ENCODE measurements at regions not wholly inside any gene's neighbourhood (a gene's known extent, or its start where the extent isn't known, plus 50 kb on each side); places are given as distances from the start of the nearest gene placed in this dataset.

DNA sequence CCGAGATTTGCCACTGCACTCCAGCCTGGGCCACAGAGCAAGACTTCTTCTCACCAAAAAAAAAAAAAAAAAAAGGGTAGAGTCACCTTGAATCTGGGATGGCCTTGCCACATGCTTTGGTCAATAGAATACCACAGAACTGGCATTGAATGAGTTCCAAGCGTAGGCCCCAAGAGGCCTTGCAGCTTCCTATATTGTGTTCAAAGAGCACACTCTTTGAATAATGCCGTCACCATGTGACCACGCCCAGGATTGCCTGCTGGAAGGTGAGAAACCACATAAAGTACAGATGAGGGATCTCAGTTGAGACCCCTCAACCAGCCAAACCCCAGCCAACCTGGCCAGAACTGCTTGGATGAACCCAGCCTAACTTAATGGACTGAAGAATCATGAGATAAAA is 239.2 kb upstream of the AMIGO2 start (continued):
- TF ChIP-seq SOX5 (CRISPR knock-in tag; IDR thresholded peaks at IDR 0.05; ENCODE audit: borderline replicate concordance) (no peak), ZNF772 (CRISPR knock-in tag; IDR thresholded peaks at IDR 0.05) (no peak)
- TF ChIP-seq, protein P1, sequence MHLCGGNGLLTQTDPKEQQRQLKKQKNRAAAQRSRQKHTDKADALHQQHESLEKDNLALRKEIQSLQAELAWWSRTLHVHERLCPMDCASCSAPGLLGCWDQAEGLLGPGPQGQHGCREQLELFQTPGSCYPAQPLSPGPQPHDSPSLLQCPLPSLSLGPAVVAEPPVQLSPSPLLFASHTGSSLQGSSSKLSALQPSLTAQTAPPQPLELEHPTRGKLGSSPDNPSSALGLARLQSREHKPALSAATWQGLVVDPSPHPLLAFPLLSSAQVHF (CRISPR knock-in tag; IDR thresholded peaks at IDR 0.05) = no peak
- TF ChIP-seq, protein P2, sequence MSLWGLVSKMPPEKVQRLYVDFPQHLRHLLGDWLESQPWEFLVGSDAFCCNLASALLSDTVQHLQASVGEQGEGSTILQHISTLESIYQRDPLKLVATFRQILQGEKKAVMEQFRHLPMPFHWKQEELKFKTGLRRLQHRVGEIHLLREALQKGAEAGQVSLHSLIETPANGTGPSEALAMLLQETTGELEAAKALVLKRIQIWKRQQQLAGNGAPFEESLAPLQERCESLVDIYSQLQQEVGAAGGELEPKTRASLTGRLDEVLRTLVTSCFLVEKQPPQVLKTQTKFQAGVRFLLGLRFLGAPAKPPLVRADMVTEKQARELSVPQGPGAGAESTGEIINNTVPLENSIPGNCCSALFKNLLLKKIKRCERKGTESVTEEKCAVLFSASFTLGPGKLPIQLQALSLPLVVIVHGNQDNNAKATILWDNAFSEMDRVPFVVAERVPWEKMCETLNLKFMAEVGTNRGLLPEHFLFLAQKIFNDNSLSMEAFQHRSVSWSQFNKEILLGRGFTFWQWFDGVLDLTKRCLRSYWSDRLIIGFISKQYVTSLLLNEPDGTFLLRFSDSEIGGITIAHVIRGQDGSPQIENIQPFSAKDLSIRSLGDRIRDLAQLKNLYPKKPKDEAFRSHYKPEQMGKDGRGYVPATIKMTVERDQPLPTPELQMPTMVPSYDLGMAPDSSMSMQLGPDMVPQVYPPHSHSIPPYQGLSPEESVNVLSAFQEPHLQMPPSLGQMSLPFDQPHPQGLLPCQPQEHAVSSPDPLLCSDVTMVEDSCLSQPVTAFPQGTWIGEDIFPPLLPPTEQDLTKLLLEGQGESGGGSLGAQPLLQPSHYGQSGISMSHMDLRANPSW (CRISPR knock-in tag; IDR thresholded peaks at IDR 0.05; ENCODE audit: borderline replicate concordance) = no peak

DNA sequence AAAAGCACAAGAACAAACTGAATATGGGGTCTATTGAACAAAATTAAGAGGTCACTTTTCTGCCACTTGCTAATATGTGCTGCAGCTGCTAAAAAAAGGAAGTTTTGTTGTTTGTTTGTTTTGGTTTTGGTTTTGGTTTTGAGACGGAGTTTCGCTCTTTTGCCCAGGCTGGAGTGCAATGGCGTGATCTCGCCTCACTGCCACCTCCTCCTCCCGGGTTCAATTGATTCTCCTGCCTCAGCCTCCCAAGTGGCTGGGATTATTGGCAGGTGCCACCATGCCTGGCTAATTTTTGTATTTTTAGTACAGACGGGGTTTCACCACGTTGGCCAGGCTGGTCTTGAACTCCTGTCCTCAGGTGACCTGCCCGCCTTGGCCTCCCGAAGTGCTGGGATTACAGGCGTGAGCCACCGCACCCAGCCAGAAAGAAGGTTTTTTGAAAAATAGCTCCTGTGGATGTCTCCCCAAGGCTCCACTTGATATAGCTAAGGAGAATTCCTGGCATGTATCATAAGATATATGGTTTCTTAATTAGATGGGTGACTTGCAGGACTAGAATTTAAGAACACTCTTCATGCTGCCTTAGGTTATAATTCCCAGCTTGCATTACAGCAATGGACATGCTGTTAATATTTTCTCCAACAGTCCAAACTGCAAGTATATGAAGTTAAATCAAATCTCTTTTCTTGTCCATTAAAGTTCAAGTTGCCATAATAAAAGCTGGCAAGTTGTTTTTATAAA is 237.6 kb upstream of the AMIGO2 start:
- H2AFZ ChIP-seq (ENCODE audit: low read length) = no peak overlapping the region
- H3K27me3 ChIP-seq (ENCODE audit: control insufficient read depth in 1 of 2, insufficient read depth in 2 of 2, low read length in 2 of 2) = no peaks in the 10 kb centered on the region
- H3K27ac ChIP-seq (ENCODE audit: extremely low read length, insufficient read depth, low read length) = no peak overlapping the region
- H3K4me2 ChIP-seq (ENCODE audit: low read depth, low read length) = no peak overlapping the region
- intact Hi-C loops (cut with micrococcal nuclease; ENCODE audit: unreplicated experiment) (no loop called here), in situ Hi-C loops (cut with HindIII; ENCODE audit: extremely low pct_ligation_motif_present, low pct_unique_long_range_greater_than_20kb) (loop anchor here (25.0 kb wide), 1 partner anchor 980 kb away; no protein-coding TSS in a partner anchor)
- H3K36me3 ChIP-seq (replicated peaks in 1 of 2; ENCODE audit: control insufficient read depth in 1 of 2, insufficient read depth in 2 of 2, low read length in 2 of 2) = no peaks in the 10 kb centered on the region
- H3K4me1 ChIP-seq (ENCODE audit: insufficient read depth, low read length) = no peaks in the 10 kb centered on the region
- DNase-seq (ENCODE audit: low spot score) = no peak
- no peak for TF ChIP-seq FOXK1 (CRISPR knock-in tag; IDR thresholded peaks at IDR 0.05; ENCODE audit: borderline replicate concordance, low read depth)
- H3K79me2 ChIP-seq (ENCODE audit: insufficient read depth, low read length) = no peaks in the 10 kb centered on the region
- FAIRE-seq = no peak
- H3K9me3 ChIP-seq (ENCODE audit: low read length) = no peaks in the 10 kb centered on the region
- CTCF ChIA-PET (ENCODE audit: low intra/inter-chr PET ratio, low total read pairs) = no interaction called here
- ATAC-seq = no peak
- H3K9ac ChIP-seq (ENCODE audit: insufficient read depth, low read depth, low read length) = no peak overlapping the region
- WGBS (ENCODE audit: low lambda C conversion rate) = 60% methylated on average over 11 of the region's 11 CpGs
- POLR2A ChIA-PET = no interaction called here
- no peak overlapping the region for H3K4me3 ChIP-seq (replicated peaks in 1 of 3; ENCODE audit: insufficient read depth in 1 of 3, low read depth in 2 of 3, low read length in 3 of 3)
- no peaks in the 10 kb centered on the region for H4K20me1 ChIP-seq (ENCODE audit: insufficient read depth, low read length)
- no TSS peak for BruUV-seq (replicated peaks)

Data from HepG2 (cell line).